MM.1S (cell line): ENCODE measurements at regions not wholly inside any gene's neighbourhood (a gene's known extent, or its start where the extent isn't known, plus 50 kb on each side); places are given as distances from the start of the nearest gene placed in this dataset.

Source experiments
- CTCF ChIP-seq: fragments of 300-600 bp; sonication (generic); IDR thresholded peaks from 2 replicates; pipeline ENCODE4 v1.5.1; 2016; ENCODE audit warnings: antibody characterized with exemption, low read length, mixed read lengths
- EZH2 ChIP-seq: fragments of 300-600 bp; sonication (generic); optimal IDR thresholded peaks from 2 replicates; pipeline ENCODE3; 2017; ENCODE audit warnings: low read depth, mild to moderate bottlenecking, antibody characterized with exemption, low read length, mixed read lengths
- EZH2phosphoT487 ChIP-seq: fragments of 300-600 bp; sonication (generic); IDR thresholded peaks from 2 replicates; pipeline ENCODE4 v1.6.1; 2018; ENCODE audit warnings: antibody characterized with exemption, low read length

GRCh38 chr20:40326784-40327183 lies 362.3 kb downstream of the MAFB start:
- TF ChIP-seq CTCF (no peak), EZH2 (no peak), EZH2phosphoT487 (no peak)
